ENCODE measurements at regions not wholly inside any gene's neighbourhood (a gene's known extent, or its start where the extent isn't known, plus 50 kb on each side); places are given as distances from the start of the nearest gene placed in this dataset.

DNA sequence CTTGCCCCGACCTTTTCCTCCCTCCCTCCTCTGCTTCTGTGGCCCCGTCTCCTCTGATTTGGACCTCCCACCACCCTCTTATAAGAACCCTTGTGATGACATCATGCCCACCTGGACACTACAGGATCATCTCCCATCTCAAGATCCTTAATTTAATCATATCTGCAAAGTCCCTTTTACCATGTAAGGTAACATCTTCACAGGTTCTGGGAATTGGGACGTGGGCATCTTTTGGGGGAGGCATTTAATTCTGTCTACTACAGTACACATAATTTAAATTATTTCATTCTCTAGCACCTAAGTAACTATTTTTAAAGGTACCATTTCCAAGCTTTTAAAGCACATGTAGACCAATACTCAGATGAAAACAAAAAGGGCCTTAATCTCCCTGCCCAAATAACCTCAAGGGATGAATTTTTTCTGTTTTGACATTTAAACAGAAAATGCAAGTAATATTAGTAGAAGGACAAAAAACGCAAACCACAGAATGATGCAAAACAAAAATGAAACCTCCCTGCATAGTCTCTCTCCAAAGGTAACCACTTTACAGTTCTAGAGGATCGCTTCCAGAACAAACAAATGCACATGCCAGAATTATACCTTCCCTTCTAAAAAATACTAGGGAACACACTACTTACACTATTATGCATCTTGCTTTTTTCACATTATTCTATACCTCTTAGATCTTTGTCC is 222.1 kb downstream of the AACS start (continued):
- TF ChIP-seq, protein P1, sequence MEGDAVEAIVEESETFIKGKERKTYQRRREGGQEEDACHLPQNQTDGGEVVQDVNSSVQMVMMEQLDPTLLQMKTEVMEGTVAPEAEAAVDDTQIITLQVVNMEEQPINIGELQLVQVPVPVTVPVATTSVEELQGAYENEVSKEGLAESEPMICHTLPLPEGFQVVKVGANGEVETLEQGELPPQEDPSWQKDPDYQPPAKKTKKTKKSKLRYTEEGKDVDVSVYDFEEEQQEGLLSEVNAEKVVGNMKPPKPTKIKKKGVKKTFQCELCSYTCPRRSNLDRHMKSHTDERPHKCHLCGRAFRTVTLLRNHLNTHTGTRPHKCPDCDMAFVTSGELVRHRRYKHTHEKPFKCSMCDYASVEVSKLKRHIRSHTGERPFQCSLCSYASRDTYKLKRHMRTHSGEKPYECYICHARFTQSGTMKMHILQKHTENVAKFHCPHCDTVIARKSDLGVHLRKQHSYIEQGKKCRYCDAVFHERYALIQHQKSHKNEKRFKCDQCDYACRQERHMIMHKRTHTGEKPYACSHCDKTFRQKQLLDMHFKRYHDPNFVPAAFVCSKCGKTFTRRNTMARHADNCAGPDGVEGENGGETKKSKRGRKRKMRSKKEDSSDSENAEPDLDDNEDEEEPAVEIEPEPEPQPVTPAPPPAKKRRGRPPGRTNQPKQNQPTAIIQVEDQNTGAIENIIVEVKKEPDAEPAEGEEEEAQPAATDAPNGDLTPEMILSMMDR (conservative IDR thresholded peaks at IDR 0.05; ENCODE audit: low read depth in 2 of 2) = no peak

DNA sequence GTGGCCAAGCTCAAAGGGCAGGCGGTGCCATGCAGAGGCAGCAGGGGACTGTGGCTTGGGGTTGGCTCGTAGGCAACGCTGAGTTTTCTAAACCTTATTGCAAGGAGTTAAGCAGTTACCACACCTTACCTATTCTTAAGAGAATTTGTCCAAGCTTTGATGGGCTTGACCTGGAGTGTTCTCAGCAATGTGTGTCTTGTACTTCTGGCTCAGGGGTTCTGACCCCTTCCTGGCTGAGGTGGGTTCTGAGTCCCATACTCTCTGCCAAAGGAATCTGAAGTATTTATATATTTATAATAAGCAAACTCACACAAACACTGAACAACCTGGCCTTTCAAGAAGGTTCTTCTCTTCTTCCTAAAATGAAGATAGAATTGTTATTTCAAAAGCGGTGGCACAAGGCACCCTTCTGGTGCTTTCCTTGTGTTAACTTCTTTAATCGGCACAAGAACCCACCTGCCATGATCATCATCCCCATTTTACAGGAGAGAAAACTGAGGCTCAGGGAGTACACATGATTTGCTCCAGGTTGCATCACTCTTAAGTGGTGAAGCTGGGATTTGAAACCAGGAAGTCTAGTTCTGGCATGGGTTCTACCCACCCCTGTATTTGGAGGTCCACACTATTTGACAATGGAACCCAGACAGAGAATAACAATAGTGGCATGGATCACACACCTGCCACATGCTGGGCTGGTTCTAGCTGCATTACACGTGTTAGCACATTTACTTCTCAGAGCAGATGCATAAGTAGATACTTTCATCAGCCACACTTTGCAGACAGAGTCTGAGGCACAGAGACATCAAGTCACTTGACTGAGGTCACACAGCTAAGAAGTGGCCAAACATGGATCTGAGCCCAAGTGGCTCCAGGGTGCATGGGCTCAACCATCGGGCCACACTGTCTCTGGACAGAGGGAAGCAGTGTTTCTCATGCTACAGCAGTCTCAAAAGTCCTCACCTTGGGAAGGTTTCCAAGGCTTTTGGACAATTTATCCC is 224.0 kb downstream of the AACS start:
- no peak overlapping the region for H2AFZ ChIP-seq
- no peak overlapping the region for H3K4me3 ChIP-seq
- no peak overlapping the region for H3K27ac ChIP-seq (ENCODE audit: low read depth)
- peaks cover 7% of the 10 kb centered on the region; the same call in 1 of the 2 replicates for H4K20me1 ChIP-seq (replicated peaks; ENCODE audit: insufficient read depth)
- Mint-ChIP-seq H3K4me3 (no peak overlapping the region), H3K9me3 (no peaks in the 10 kb centered on the region), H3K27ac (no peak overlapping the region; the same call in 1 of the 2 replicates), H3K27me3 (ENCODE audit: insufficient read depth, low read depth, poor library complexity) (peaks cover 3% of the 10 kb centered on the region), H3K4me1 (peaks cover 16% of the 10 kb centered on the region), H3K36me3 (ENCODE audit: low read depth) (peaks cover 53% of the 10 kb centered on the region)
- H3F3A ChIP-seq (replicated peaks; ENCODE audit: low read depth) = no peaks in the 10 kb centered on the region
- peaks cover 6% of the 10 kb centered on the region; the same call in 1 of the 2 replicates for H3K4me1 ChIP-seq (ENCODE audit: insufficient read depth)
- peak; percentile 38; the same call in 1 of the 3 replicates for ATAC-seq
- peaks cover 21% of the 10 kb centered on the region for H3K79me2 ChIP-seq (replicated peaks; ENCODE audit: insufficient read depth)
- no peaks in the 10 kb centered on the region for H3K9me2 ChIP-seq (ENCODE audit: insufficient read depth)
- no peaks in the 10 kb centered on the region for H3K27me3 ChIP-seq (ENCODE audit: insufficient read depth)
- DNase-seq (ENCODE audit: low spot score) = no peak
- no peak overlapping the region for H3K4me2 ChIP-seq
- no peaks in the 10 kb centered on the region for H3K36me3 ChIP-seq (ENCODE audit: insufficient read depth)
- TF ChIP-seq, protein P1 (conservative IDR thresholded peaks at IDR 0.05; ENCODE audit: low read depth in 2 of 2) = no peak
- TF ChIP-seq EZH2 (IDR thresholded peaks at IDR 0.05; ENCODE audit: low read depth, unreplicated experiment) (no peak), ZNF114 (CRISPR knock-in tag; IDR thresholded peaks at IDR 0.05) (no peak), STAT1 (IDR thresholded peaks at IDR 0.05; ENCODE audit: unreplicated experiment) (no peak), ZNF331 (CRISPR knock-in tag; IDR thresholded peaks at IDR 0.05; ENCODE audit: low read depth) (no peak), NANOG (IDR thresholded peaks at IDR 0.05; ENCODE audit: borderline replicate concordance) (no peak), EZH2phosphoT487 (IDR thresholded peaks at IDR 0.05; ENCODE audit: unreplicated experiment) (no peak), CREB1 (CRISPR knock-in tag; IDR thresholded peaks at IDR 0.05; ENCODE audit: low read depth) (no peak), JUNB (IDR thresholded peaks at IDR 0.05; ENCODE audit: unreplicated experiment) (no peak)
- TF ChIP-seq, protein P2, sequence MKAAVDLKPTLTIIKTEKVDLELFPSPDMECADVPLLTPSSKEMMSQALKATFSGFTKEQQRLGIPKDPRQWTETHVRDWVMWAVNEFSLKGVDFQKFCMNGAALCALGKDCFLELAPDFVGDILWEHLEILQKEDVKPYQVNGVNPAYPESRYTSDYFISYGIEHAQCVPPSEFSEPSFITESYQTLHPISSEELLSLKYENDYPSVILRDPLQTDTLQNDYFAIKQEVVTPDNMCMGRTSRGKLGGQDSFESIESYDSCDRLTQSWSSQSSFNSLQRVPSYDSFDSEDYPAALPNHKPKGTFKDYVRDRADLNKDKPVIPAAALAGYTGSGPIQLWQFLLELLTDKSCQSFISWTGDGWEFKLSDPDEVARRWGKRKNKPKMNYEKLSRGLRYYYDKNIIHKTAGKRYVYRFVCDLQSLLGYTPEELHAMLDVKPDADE (IDR thresholded peaks at IDR 0.05) = no peak
- TF ChIP-seq, protein P3, sequence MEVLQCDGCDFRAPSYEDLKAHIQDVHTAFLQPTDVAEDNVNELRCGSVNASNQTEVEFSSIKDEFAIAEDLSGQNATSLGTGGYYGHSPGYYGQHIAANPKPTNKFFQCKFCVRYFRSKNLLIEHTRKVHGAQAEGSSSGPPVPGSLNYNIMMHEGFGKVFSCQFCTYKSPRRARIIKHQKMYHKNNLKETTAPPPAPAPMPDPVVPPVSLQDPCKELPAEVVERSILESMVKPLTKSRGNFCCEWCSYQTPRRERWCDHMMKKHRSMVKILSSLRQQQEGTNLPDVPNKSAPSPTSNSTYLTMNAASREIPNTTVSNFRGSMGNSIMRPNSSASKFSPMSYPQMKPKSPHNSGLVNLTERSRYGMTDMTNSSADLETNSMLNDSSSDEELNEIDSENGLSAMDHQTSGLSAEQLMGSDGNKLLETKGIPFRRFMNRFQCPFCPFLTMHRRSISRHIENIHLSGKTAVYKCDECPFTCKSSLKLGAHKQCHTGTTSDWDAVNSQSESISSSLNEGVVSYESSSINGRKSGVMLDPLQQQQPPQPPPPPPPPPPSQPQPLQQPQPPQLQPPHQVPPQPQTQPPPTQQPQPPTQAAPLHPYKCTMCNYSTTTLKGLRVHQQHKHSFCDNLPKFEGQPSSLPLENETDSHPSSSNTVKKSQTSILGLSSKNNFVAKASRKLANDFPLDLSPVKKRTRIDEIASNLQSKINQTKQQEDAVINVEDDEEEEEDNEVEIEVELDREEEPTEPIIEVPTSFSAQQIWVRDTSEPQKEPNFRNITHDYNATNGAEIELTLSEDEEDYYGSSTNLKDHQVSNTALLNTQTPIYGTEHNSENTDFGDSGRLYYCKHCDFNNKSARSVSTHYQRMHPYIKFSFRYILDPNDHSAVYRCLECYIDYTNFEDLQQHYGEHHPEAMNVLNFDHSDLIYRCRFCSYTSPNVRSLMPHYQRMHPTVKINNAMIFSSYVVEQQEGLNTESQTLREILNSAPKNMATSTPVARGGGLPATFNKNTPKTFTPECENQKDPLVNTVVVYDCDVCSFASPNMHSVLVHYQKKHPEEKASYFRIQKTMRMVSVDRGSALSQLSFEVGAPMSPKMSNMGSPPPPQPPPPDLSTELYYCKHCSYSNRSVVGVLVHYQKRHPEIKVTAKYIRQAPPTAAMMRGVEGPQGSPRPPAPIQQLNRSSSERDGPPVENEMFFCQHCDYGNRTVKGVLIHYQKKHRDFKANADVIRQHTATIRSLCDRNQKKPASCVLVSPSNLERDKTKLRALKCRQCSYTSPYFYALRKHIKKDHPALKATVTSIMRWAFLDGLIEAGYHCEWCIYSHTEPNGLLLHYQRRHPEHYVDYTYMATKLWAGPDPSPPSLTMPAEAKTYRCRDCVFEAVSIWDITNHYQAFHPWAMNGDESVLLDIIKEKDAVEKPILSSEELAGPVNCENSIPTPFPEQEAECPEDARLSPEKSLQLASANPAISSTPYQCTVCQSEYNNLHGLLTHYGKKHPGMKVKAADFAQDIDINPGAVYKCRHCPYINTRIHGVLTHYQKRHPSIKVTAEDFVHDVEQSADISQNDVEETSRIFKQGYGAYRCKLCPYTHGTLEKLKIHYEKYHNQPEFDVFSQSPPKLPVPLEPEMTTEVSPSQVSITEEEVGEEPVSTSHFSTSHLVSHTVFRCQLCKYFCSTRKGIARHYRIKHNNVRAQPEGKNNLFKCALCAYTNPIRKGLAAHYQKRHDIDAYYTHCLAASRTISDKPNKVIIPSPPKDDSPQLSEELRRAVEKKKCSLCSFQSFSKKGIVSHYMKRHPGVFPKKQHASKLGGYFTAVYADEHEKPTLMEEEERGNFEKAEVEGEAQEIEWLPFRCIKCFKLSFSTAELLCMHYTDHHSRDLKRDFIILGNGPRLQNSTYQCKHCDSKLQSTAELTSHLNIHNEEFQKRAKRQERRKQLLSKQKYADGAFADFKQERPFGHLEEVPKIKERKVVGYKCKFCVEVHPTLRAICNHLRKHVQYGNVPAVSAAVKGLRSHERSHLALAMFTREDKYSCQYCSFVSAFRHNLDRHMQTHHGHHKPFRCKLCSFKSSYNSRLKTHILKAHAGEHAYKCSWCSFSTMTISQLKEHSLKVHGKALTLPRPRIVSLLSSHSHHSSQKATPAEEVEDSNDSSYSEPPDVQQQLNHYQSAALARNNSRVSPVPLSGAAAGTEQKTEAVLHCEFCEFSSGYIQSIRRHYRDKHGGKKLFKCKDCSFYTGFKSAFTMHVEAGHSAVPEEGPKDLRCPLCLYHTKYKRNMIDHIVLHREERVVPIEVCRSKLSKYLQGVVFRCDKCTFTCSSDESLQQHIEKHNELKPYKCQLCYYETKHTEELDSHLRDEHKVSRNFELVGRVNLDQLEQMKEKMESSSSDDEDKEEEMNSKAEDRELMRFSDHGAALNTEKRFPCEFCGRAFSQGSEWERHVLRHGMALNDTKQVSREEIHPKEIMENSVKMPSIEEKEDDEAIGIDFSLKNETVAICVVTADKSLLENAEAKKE (CRISPR knock-in tag; IDR thresholded peaks at IDR 0.05) = no peak
